GM12878 (cell line): ENCODE measurements at regions not wholly inside any gene's neighbourhood (a gene's known extent, or its start where the extent isn't known, plus 50 kb on each side); places are given as distances from the start of the nearest gene placed in this dataset.

Experiments
- ATAC-seq: fragments of 200-7000 bp; cut with Tn5 transposase; 3 replicates; pipeline ENCODE4 v1.9.1; 2020; ENCODE audit warnings: mild to moderate bottlenecking, moderate library complexity
- BruUV-seq: library from RNA; stranded (reverse); fragments of 400-500 nt; replicated peaks from 2 replicates; lab custom pipeline; 2021; lab: Mats Ljungman, UMichigan
- CTCF ChIA-PET: fragments of 300-600 bp; sonication (Branson Sonifier 250); formaldehyde crosslinking; extraction: SDS; loops from one replicate; lab custom pipeline; 2021; ENCODE audit warnings: inconsistent platforms; lab: Yijun Ruan, JAX
- POLR2A ChIA-PET: fragments of 350-600 bp; formaldehyde crosslinking; extraction: SDS; loops from one replicate; lab custom pipeline; 2021; ENCODE audit warnings: inconsistent platforms; lab: Charles Lee
- RAD21 ChIA-PET: fragments of 300-600 bp; sonication (Branson Sonifier 250); formaldehyde crosslinking; loops from one replicate; lab custom pipeline; 2023; ENCODE audit warnings: antibody characterized with exemption; ENCODE audit not compliant: unreplicated experiment; lab: Charles Lee
- SMC1A ChIA-PET: fragments of 300-600 bp; sonication (Branson Sonifier 250); formaldehyde crosslinking; loops from one replicate; lab custom pipeline; 2023; ENCODE audit not compliant: unreplicated experiment, uncharacterized antibody; lab: Charles Lee
- DNase-seq: peaks from one replicate; pipeline ENCODE4 v3.0.0-alpha.2; 2011; ENCODE audit warnings: low read depth, low spot score
- FAIRE-seq: peaks from 3 replicates; lab custom pipeline; 2011; peaks lifted over from hg19 to GRCh38; lab: Jason Lieb, UNC
- H2AFZ ChIP-seq: 2 replicates; pipeline ENCODE4 v1.6.0; 2011; ENCODE audit warnings: low read depth, low read length, control low read depth; ENCODE audit not compliant: control insufficient read depth
- H3K27ac ChIP-seq: 2 replicates; pipeline ENCODE4 v1.5.1; 2011; ENCODE audit warnings: control low read depth; ENCODE audit not compliant: control insufficient read depth, insufficient read depth
- H3K27me3 ChIP-seq, 2 experiments: replicated peaks in 1 of 2; 2 replicates each; pipeline versions ENCODE4 v1.6.0 to v1.6.1; 2011; ENCODE audit warnings: low read length in 1 of 2; ENCODE audit not compliant: control insufficient read depth in 2 of 2, insufficient read depth in 2 of 2
- H3K36me3 ChIP-seq, 2 experiments: 2 replicates each; pipeline ENCODE4 v1.5.1; 2011; ENCODE audit warnings: low read length in 1 of 2; ENCODE audit not compliant: control insufficient read depth in 2 of 2, insufficient read depth in 2 of 2
- H3K4me1 ChIP-seq: 2 replicates; pipeline ENCODE4 v1.6.1; 2011; ENCODE audit warnings: mild to moderate bottlenecking, low read length, moderate library complexity, mixed read lengths; ENCODE audit not compliant: control insufficient read depth, insufficient read depth
- H3K4me2 ChIP-seq: 2 replicates; pipeline ENCODE4 v1.6.0; 2011; ENCODE audit warnings: control low read depth; ENCODE audit not compliant: control insufficient read depth, insufficient read depth
- H3K4me3 ChIP-seq: fragments of 200-600 bp; sonication (generic); 2 replicates; pipeline ENCODE4 v1.5.1; 2016
- H3K79me2 ChIP-seq: 2 replicates; pipeline ENCODE4 v1.6.0; 2011; ENCODE audit warnings: low read length; ENCODE audit not compliant: control insufficient read depth, insufficient read depth
- H3K9ac ChIP-seq: 2 replicates; pipeline ENCODE4 v1.8.0; 2011; ENCODE audit warnings: low read length, control low read depth, mixed read lengths; ENCODE audit not compliant: control insufficient read depth, insufficient read depth
- H3K9me3 ChIP-seq: replicated peaks from 3 replicates; pipeline ENCODE4 v1.5.1; 2011; ENCODE audit warnings: mild to moderate bottlenecking, low read length; ENCODE audit not compliant: control insufficient read depth, insufficient read depth
- H4K20me1 ChIP-seq: 2 replicates; pipeline ENCODE4 v1.6.0; 2011; ENCODE audit not compliant: control insufficient read depth, insufficient read depth
- CHD2 ChIP-seq: IDR thresholded peaks from 2 replicates; pipeline ENCODE4 v1.6.1; 2011; ENCODE audit warnings: low read depth, low read length, improper control_type of control experiment, borderline replicate concordance
- CREB1 ChIP-seq: IDR thresholded peaks from 2 replicates; pipeline ENCODE4 v1.6.1; 2012; ENCODE audit warnings: low read depth, mild to moderate bottlenecking, inconsistent platforms
- EP300 ChIP-seq, 2 experiments: fragments of 150-350 bp in 1 of 2; IDR thresholded peaks; 2 replicates each; pipeline ENCODE4 v1.6.1; 2011 to 2012; ENCODE audit warnings: low read depth in 2 of 2, low read length in 2 of 2, borderline replicate concordance in 1 of 2, improper control_type of control experiment in 1 of 2, inconsistent platforms in 1 of 2; ENCODE audit not compliant: control insufficient read depth in 1 of 2
- IRF4 ChIP-seq: IDR thresholded peaks from 2 replicates; pipeline ENCODE4 v1.6.1; 2011; ENCODE audit warnings: low read depth, low read length
- ZBED1 ChIP-seq: IDR thresholded peaks from 2 replicates; pipeline ENCODE4 v1.6.1; 2016; ENCODE audit warnings: borderline replicate concordance
- ZNF207 ChIP-seq: fragments of 450-650 bp; IDR thresholded peaks from 2 replicates; pipeline ENCODE4 v1.6.1; 2014; ENCODE audit warnings: antibody characterized with exemption, mild to moderate bottlenecking, borderline replicate concordance
- ZSCAN29 ChIP-seq: fragments of 450-650 bp; IDR thresholded peaks from 2 replicates; pipeline ENCODE4 v1.6.1; 2017; ENCODE audit warnings: mild to moderate bottlenecking, moderate library complexity
- ZZZ3 ChIP-seq: IDR thresholded peaks from 2 replicates; pipeline ENCODE4 v1.6.1; 2011; ENCODE audit warnings: low read depth; ENCODE audit not compliant: control insufficient read depth, insufficient read length
- WGBS: methylation state at CpG from one replicate; pipeline ENCODE4 v1.1.6; 2016; ENCODE audit warnings: low lambda C conversion rate; ENCODE audit not compliant: insufficient replicate concordance, insufficient coverage; ENCODE audit errors: missing lambda C conversion rate; 5-methylcytosine and 5-hydroxymethylcytosine counted together
- in situ Hi-C: fragments of 300-500 bp; cut with MboI; formaldehyde crosslinking; loops from 9 replicates; pipeline ENCODE4 v1.14.3; 2018; ENCODE audit warnings: mixed read lengths
- intact Hi-C: fragments of 100-400 bp; cut with micrococcal nuclease; formaldehyde crosslinking; loops from one replicate; pipeline ENCODE4 v1.14.2; 2022; ENCODE audit not compliant: unreplicated experiment
- TF ChIP-seq, protein P1 (sequence below): IDR thresholded peaks from 2 replicates; pipeline ENCODE4 v1.6.1; 2012; ENCODE audit warnings: low read depth, low read length, improper control_type of control experiment
- TF ChIP-seq, protein P2 (sequence below): fragments of 150-350 bp; IDR thresholded peaks from 2 replicates; pipeline ENCODE4 v1.6.1; 2016; ENCODE audit warnings: low read depth, low read length

DNA sequence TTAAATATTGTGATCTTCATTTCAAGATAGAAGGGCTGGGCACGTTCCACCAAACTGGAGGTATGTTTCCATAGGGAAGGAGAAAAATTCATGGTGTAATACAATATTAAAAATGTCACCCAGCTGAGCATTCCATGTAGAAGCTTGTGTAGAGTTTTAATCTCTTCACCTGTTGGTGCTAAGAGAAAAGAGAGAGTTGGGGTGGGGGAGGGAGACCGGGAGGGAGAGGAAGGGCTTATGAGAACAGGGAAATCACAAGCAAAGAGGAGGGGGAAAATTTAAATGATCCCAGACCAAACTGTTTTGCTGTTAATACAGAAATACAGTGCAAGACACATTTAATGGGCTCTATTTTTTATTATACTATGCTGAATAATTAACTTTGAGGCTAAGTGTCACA is 345.8 kb downstream of the ZNF536 start:
- BruUV-seq = no TSS peak
- ChIA-PET SMC1A (no interaction called here), CTCF (interaction anchor here (0.8 kb wide), 1 partner anchor 52 kb away, joined by 3 read pairs; no protein-coding TSS in a partner anchor), RAD21 (no interaction called here), POLR2A (no interaction called here)
- DNase-seq (no peak), FAIRE-seq (no peak), ATAC-seq (no peak)
- H3K4me3 ChIP-seq = no peak overlapping the region
- no peaks in the 10 kb centered on the region for H3K27me3 ChIP-seq
- H2AFZ ChIP-seq = no peak overlapping the region
- in situ Hi-C loops = no loop called here
- intact Hi-C loops = no loop called here
- H3K4me1 ChIP-seq = no peaks in the 10 kb centered on the region
- WGBS = 14% methylated on average over 2 of the region's 2 CpGs
- no peak overlapping the region for H3K9ac ChIP-seq
- H4K20me1 ChIP-seq = no peaks in the 10 kb centered on the region
- no peaks in the 10 kb centered on the region for H3K9me3 ChIP-seq
- H3K4me2 ChIP-seq = no peak overlapping the region
- H3K27ac ChIP-seq = no peak overlapping the region
- no peaks in the 10 kb centered on the region for H3K79me2 ChIP-seq
- TF ChIP-seq ZNF207 = no peak
- no peak for TF ChIP-seq ZSCAN29
- no peak for TF ChIP-seq CHD2
- TF ChIP-seq EP300 (IDR thresholded peaks at IDR 0.05; ENCODE audit: borderline replicate concordance in 1 of 2, control insufficient read depth in 1 of 2, low read depth in 2 of 2, low read length in 2 of 2) = no peak
- TF ChIP-seq, protein P1, sequence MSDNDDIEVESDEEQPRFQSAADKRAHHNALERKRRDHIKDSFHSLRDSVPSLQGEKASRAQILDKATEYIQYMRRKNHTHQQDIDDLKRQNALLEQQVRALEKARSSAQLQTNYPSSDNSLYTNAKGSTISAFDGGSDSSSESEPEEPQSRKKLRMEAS = no peak
- TF ChIP-seq IRF4 = no peak
- TF ChIP-seq, protein P2, sequence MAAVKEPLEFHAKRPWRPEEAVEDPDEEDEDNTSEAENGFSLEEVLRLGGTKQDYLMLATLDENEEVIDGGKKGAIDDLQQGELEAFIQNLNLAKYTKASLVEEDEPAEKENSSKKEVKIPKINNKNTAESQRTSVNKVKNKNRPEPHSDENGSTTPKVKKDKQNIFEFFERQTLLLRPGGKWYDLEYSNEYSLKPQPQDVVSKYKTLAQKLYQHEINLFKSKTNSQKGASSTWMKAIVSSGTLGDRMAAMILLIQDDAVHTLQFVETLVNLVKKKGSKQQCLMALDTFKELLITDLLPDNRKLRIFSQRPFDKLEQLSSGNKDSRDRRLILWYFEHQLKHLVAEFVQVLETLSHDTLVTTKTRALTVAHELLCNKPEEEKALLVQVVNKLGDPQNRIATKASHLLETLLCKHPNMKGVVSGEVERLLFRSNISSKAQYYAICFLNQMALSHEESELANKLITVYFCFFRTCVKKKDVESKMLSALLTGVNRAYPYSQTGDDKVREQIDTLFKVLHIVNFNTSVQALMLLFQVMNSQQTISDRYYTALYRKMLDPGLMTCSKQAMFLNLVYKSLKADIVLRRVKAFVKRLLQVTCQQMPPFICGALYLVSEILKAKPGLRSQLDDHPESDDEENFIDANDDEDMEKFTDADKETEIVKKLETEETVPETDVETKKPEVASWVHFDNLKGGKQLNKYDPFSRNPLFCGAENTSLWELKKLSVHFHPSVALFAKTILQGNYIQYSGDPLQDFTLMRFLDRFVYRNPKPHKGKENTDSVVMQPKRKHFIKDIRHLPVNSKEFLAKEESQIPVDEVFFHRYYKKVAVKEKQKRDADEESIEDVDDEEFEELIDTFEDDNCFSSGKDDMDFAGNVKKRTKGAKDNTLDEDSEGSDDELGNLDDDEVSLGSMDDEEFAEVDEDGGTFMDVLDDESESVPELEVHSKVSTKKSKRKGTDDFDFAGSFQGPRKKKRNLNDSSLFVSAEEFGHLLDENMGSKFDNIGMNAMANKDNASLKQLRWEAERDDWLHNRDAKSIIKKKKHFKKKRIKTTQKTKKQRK = no peak
- no peak for TF ChIP-seq ZZZ3
- no peak for TF ChIP-seq CREB1
- no peak for TF ChIP-seq ZBED1
- no peaks in the 10 kb centered on the region for H3K36me3 ChIP-seq
